ENCODE measurements at regions not wholly inside any gene's neighbourhood (a gene's known extent, or its start where the extent isn't known, plus 50 kb on each side); places are given as distances from the start of the nearest gene placed in this dataset.

GRCh38 chr10:128820663-128821062 lies 646.4 kb upstream of the MGMT start:
- peaks cover 0 to 2% (median 0%) of the 10 kb centered on the region in 11 donors for H3K9me3 Mint-ChIP-seq
- POLR2A ChIA-PET = no interaction called here
- H3K27me3 Mint-ChIP-seq = peaks cover 0 to 14% (median 0%) of the 10 kb centered on the region in 5 donors
- no peak overlapping the region for H3K4me3 ChIP-seq (ENCODE audit: low read length)
- no peak for DNase-seq
- no peak overlapping the region for H3K4me3 Mint-ChIP-seq
- no peaks in the 10 kb centered on the region for H3K27me3 ChIP-seq (ENCODE audit: control insufficient read depth in 2 of 2, insufficient read depth in 2 of 2, low read length in 2 of 2)
- H3K27ac Mint-ChIP-seq = no peak overlapping the region
- CTCF ChIA-PET = no interaction called here
- H3K4me1 Mint-ChIP-seq = no peaks in the 10 kb centered on the region
- intact Hi-C loops (cut with micrococcal nuclease) = no loop called here
- H3K4me1 ChIP-seq (ENCODE audit: control insufficient read depth in 2 of 2, insufficient read depth in 2 of 2, low read length in 2 of 2) = no peaks in the 10 kb centered on the region
- no peaks in the 10 kb centered on the region for H3K36me3 Mint-ChIP-seq
- H3K36me3 ChIP-seq (ENCODE audit: control insufficient read depth in 2 of 3, insufficient read depth in 3 of 3, low read length in 3 of 3) = no peaks in the 10 kb centered on the region
- no peak for ATAC-seq
- H3K27ac ChIP-seq (ENCODE audit: low read depth, low read length) = no peak overlapping the region
- no peaks in the 10 kb centered on the region for H3K9me3 ChIP-seq (ENCODE audit: control insufficient read depth in 2 of 3, low read length in 3 of 3)

GRCh38 chr10:128823201-128823600 lies 643.8 kb upstream of the MGMT start:
- no peaks in the 10 kb centered on the region for H3K9me3 ChIP-seq (ENCODE audit: control insufficient read depth in 2 of 3, low read length in 3 of 3)
- H3K4me1 ChIP-seq (ENCODE audit: control insufficient read depth in 2 of 2, insufficient read depth in 2 of 2, low read length in 2 of 2) = no peaks in the 10 kb centered on the region
- H3K4me3 ChIP-seq (ENCODE audit: low read length) = no peak overlapping the region
- ATAC-seq (no peak), DNase-seq (no peak)
- H3K36me3 Mint-ChIP-seq = no peaks in the 10 kb centered on the region
- no peaks in the 10 kb centered on the region for H3K27me3 ChIP-seq (ENCODE audit: control insufficient read depth in 2 of 2, insufficient read depth in 2 of 2, low read length in 2 of 2)
- no peak overlapping the region for H3K27ac ChIP-seq (ENCODE audit: low read depth, low read length)
- no peak overlapping the region for H3K4me3 Mint-ChIP-seq
- intact Hi-C loops (cut with micrococcal nuclease) = no loop called here
- no peaks in the 10 kb centered on the region for H3K36me3 ChIP-seq (ENCODE audit: control insufficient read depth in 2 of 3, insufficient read depth in 3 of 3, low read length in 3 of 3)
- POLR2A ChIA-PET = no interaction called here
- peaks cover 0 to 2% (median 0%) of the 10 kb centered on the region in 11 donors for H3K9me3 Mint-ChIP-seq
- CTCF ChIA-PET = no interaction called here
- no peaks in the 10 kb centered on the region for H3K4me1 Mint-ChIP-seq
- no peak overlapping the region for H3K27ac Mint-ChIP-seq
- peaks cover 0 to 16% (median 0%) of the 10 kb centered on the region in 5 donors for H3K27me3 Mint-ChIP-seq

- POLR2A ChIA-PET = no interaction called here
- Mint-ChIP-seq H3K27me3 (peaks cover 0 to 28% (median 5%) of the 10 kb centered on the region in 5 donors), H3K4me1 (no peaks in the 10 kb centered on the region), H3K27ac (no peak overlapping the region), H3K36me3 (no peaks in the 10 kb centered on the region), H3K4me3 (no peak overlapping the region), H3K9me3 (peaks cover 0 to 2% (median 0%) of the 10 kb centered on the region in 11 donors)
- Histone ChIP-seq H3K27me3 (ENCODE audit: control insufficient read depth in 2 of 2, insufficient read depth in 2 of 2, low read length in 2 of 2) (no peaks in the 10 kb centered on the region), H3K9me3 (ENCODE audit: control insufficient read depth in 2 of 3, low read length in 3 of 3) (no peaks in the 10 kb centered on the region), H3K4me1 (ENCODE audit: control insufficient read depth in 2 of 2, insufficient read depth in 2 of 2, low read length in 2 of 2) (no peaks in the 10 kb centered on the region), H3K27ac (ENCODE audit: low read depth, low read length) (no peak overlapping the region), H3K4me3 (ENCODE audit: low read length) (no peak overlapping the region), H3K36me3 (ENCODE audit: control insufficient read depth in 2 of 3, insufficient read depth in 3 of 3, low read length in 3 of 3) (no peaks in the 10 kb centered on the region)
- intact Hi-C loops (cut with micrococcal nuclease) = no loop called here
- no peak for ATAC-seq
- CTCF ChIA-PET = no interaction called here
- no peak for DNase-seq
These were observed 641.4 kb upstream of the MGMT start for GRCh38 chr10:128825626-128826025.

GRCh38 chr10:128833671-128834070 lies 633.4 kb upstream of the MGMT start:
- Histone ChIP-seq H3K27me3 (ENCODE audit: control insufficient read depth in 2 of 2, insufficient read depth in 2 of 2, low read length in 2 of 2) (no peaks in the 10 kb centered on the region), H3K4me3 (ENCODE audit: low read length) (no peak overlapping the region), H3K9me3 (ENCODE audit: control insufficient read depth in 2 of 3, low read length in 3 of 3) (no peaks in the 10 kb centered on the region), H3K27ac (ENCODE audit: low read depth, low read length) (no peak overlapping the region), H3K4me1 (ENCODE audit: control insufficient read depth in 2 of 2, insufficient read depth in 2 of 2, low read length in 2 of 2) (no peaks in the 10 kb centered on the region), H3K36me3 (ENCODE audit: control insufficient read depth in 2 of 3, insufficient read depth in 3 of 3, low read length in 3 of 3) (no peaks in the 10 kb centered on the region)
- ChIA-PET CTCF (no interaction called here), POLR2A (no interaction called here)
- Mint-ChIP-seq H3K4me3 (no peak overlapping the region), H3K9me3 (no peaks in the 10 kb centered on the region), H3K36me3 (no peaks in the 10 kb centered on the region), H3K27me3 (peaks cover 0 to 7% (median 4%) of the 10 kb centered on the region in 5 donors), H3K27ac (no peak overlapping the region), H3K4me1 (no peaks in the 10 kb centered on the region)
- ATAC-seq = no peak
- DNase-seq = no peak
- intact Hi-C loops (cut with micrococcal nuclease) = no loop called here

GRCh38 chr10:128835361-128835760 lies 631.7 kb upstream of the MGMT start:
- DNase-seq (no peak), ATAC-seq (no peak)
- H3K27me3 ChIP-seq (ENCODE audit: control insufficient read depth in 2 of 2, insufficient read depth in 2 of 2, low read length in 2 of 2) = no peaks in the 10 kb centered on the region
- no peaks in the 10 kb centered on the region for H3K9me3 ChIP-seq (ENCODE audit: control insufficient read depth in 2 of 3, low read length in 3 of 3)
- H3K4me3 Mint-ChIP-seq = no peak overlapping the region
- no peaks in the 10 kb centered on the region for H3K9me3 Mint-ChIP-seq
- no peaks in the 10 kb centered on the region for H3K36me3 ChIP-seq (ENCODE audit: control insufficient read depth in 2 of 3, insufficient read depth in 3 of 3, low read length in 3 of 3)
- H3K4me3 ChIP-seq (ENCODE audit: low read length) = no peak overlapping the region
- no peak overlapping the region for H3K27ac Mint-ChIP-seq
- ChIA-PET CTCF (no interaction called here), POLR2A (no interaction called here)
- peaks cover 0 to 4% (median 0%) of the 10 kb centered on the region in 5 donors for H3K27me3 Mint-ChIP-seq
- no peaks in the 10 kb centered on the region for H3K4me1 Mint-ChIP-seq
- no peak overlapping the region for H3K27ac ChIP-seq (ENCODE audit: low read depth, low read length)
- no peaks in the 10 kb centered on the region for H3K36me3 Mint-ChIP-seq
- intact Hi-C loops (cut with micrococcal nuclease) = no loop called here
- no peaks in the 10 kb centered on the region for H3K4me1 ChIP-seq (ENCODE audit: control insufficient read depth in 2 of 2, insufficient read depth in 2 of 2, low read length in 2 of 2)

- Mint-ChIP-seq H3K27me3 (peaks cover 6 to 15% (median 11%) of the 10 kb centered on the region in 5 donors), H3K4me3 (no peak overlapping the region), H3K4me1 (no peaks in the 10 kb centered on the region), H3K36me3 (no peaks in the 10 kb centered on the region), H3K9me3 (no peaks in the 10 kb centered on the region), H3K27ac (no peak overlapping the region)
- no peak overlapping the region for H3K27ac ChIP-seq (ENCODE audit: low read depth, low read length)
- ChIA-PET CTCF (no interaction called here), POLR2A (no interaction called here)
- H3K4me3 ChIP-seq (ENCODE audit: low read length) = no peak overlapping the region
- H3K4me1 ChIP-seq (ENCODE audit: control insufficient read depth in 2 of 2, insufficient read depth in 2 of 2, low read length in 2 of 2) = no peaks in the 10 kb centered on the region
- intact Hi-C loops (cut with micrococcal nuclease) = no loop called here
- H3K9me3 ChIP-seq (ENCODE audit: control insufficient read depth in 2 of 3, low read length in 3 of 3) = no peaks in the 10 kb centered on the region
- no peak for DNase-seq
- no peak for ATAC-seq
- no peaks in the 10 kb centered on the region for H3K27me3 ChIP-seq (ENCODE audit: control insufficient read depth in 2 of 2, insufficient read depth in 2 of 2, low read length in 2 of 2)
- H3K36me3 ChIP-seq (ENCODE audit: control insufficient read depth in 2 of 3, insufficient read depth in 3 of 3, low read length in 3 of 3) = no peaks in the 10 kb centered on the region
These were observed 629.6 kb upstream of the MGMT start for GRCh38 chr10:128837478-128837877.

GRCh38 chr10:128839134-128839533 lies 627.9 kb upstream of the MGMT start:
- Mint-ChIP-seq H3K4me1 (no peaks in the 10 kb centered on the region), H3K9me3 (no peaks in the 10 kb centered on the region), H3K27ac (no peak overlapping the region), H3K27me3 (peaks cover 6 to 18% (median 11%) of the 10 kb centered on the region in 5 donors), H3K4me3 (no peak overlapping the region), H3K36me3 (no peaks in the 10 kb centered on the region)
- ChIA-PET POLR2A (no interaction called here), CTCF (interaction anchor here (0.5 to 1.1 kb wide), 2 partner anchors 18 to 985 kb away, joined by 3 to 5 read pairs; no protein-coding TSS in a partner anchor)
- DNase-seq (no peak), ATAC-seq (no peak)
- Histone ChIP-seq H3K36me3 (ENCODE audit: control insufficient read depth in 2 of 3, insufficient read depth in 3 of 3, low read length in 3 of 3) (no peaks in the 10 kb centered on the region), H3K27ac (ENCODE audit: low read depth, low read length) (no peak overlapping the region), H3K4me3 (ENCODE audit: low read length) (no peak overlapping the region), H3K4me1 (ENCODE audit: control insufficient read depth in 2 of 2, insufficient read depth in 2 of 2, low read length in 2 of 2) (no peaks in the 10 kb centered on the region), H3K9me3 (ENCODE audit: control insufficient read depth in 2 of 3, low read length in 3 of 3) (no peaks in the 10 kb centered on the region), H3K27me3 (ENCODE audit: control insufficient read depth in 2 of 2, insufficient read depth in 2 of 2, low read length in 2 of 2) (no peaks in the 10 kb centered on the region)
- intact Hi-C loops (cut with micrococcal nuclease) = no loop called here
